SK-N-SH (cell line): ENCODE measurements at regions not wholly inside any gene's neighbourhood (a gene's known extent, or its start where the extent isn't known, plus 50 kb on each side); places are given as distances from the start of the nearest gene placed in this dataset.

Source experiments
- EP300 ChIP-seq, 2 experiments: IDR thresholded peaks; 2 replicates each; pipeline versions ENCODE4 v1.4.0 to v1.6.1; 2012; ENCODE audit warnings: borderline replicate concordance in 1 of 2, low read depth in 1 of 2, low read length in 1 of 2
- POLR2AphosphoS5 ChIP-seq: IDR thresholded peaks from 2 replicates; pipeline ENCODE4 v1.6.1; 2012; ENCODE audit warnings: low read depth, low read length
- SIN3A ChIP-seq: IDR thresholded peaks from 2 replicates; pipeline ENCODE4 v1.6.1; 2012; ENCODE audit warnings: low read depth, mild to moderate bottlenecking, low read length, moderate library complexity, borderline replicate concordance
- TF ChIP-seq, protein P1 (sequence below): fragments of 200-600 bp; sonication (generic); IDR thresholded peaks from 2 replicates; pipeline ENCODE4 v1.6.1; 2017; ENCODE audit warnings: antibody characterized with exemption, mild to moderate bottlenecking, moderate library complexity
- TF ChIP-seq, protein P2 (sequence below): fragments of 150-350 bp; IDR thresholded peaks from 2 replicates; pipeline ENCODE4 v1.6.1; 2017; ENCODE audit warnings: antibody characterized with exemption, low read length, low read depth, borderline replicate concordance
- TF ChIP-seq, protein P3 (sequence below): IDR thresholded peaks from 2 replicates; pipeline ENCODE4 v1.4.0; 2012; ENCODE audit warnings: low read depth

DNA sequence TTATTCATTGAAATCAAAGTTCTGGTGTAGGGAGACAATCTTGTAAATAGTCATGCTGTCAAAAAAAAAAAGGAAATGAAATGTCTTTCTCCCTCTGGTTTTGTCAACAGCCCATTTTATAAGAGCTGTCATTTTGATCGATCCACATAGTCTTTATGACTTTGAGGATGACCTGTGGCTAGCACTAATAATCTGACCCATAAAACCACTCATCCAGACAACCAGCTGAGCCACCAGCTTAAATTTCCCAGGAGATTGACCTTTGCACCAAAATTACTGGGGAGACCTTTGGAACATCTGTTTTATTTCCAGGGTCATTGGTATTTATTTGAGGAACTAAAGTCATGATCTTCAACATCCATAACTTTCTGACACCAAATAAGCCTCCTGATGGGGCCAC lies 98.5 kb upstream of the MME start:
- TF ChIP-seq, protein P1, sequence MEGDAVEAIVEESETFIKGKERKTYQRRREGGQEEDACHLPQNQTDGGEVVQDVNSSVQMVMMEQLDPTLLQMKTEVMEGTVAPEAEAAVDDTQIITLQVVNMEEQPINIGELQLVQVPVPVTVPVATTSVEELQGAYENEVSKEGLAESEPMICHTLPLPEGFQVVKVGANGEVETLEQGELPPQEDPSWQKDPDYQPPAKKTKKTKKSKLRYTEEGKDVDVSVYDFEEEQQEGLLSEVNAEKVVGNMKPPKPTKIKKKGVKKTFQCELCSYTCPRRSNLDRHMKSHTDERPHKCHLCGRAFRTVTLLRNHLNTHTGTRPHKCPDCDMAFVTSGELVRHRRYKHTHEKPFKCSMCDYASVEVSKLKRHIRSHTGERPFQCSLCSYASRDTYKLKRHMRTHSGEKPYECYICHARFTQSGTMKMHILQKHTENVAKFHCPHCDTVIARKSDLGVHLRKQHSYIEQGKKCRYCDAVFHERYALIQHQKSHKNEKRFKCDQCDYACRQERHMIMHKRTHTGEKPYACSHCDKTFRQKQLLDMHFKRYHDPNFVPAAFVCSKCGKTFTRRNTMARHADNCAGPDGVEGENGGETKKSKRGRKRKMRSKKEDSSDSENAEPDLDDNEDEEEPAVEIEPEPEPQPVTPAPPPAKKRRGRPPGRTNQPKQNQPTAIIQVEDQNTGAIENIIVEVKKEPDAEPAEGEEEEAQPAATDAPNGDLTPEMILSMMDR: no peak
- no peak for TF ChIP-seq SIN3A
- TF ChIP-seq POLR2AphosphoS5: no peak
- TF ChIP-seq, protein P2, sequence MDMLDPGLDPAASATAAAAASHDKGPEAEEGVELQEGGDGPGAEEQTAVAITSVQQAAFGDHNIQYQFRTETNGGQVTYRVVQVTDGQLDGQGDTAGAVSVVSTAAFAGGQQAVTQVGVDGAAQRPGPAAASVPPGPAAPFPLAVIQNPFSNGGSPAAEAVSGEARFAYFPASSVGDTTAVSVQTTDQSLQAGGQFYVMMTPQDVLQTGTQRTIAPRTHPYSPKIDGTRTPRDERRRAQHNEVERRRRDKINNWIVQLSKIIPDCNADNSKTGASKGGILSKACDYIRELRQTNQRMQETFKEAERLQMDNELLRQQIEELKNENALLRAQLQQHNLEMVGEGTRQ: no peak
- TF ChIP-seq, protein P3, sequence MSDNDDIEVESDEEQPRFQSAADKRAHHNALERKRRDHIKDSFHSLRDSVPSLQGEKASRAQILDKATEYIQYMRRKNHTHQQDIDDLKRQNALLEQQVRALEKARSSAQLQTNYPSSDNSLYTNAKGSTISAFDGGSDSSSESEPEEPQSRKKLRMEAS: no peak
- no peak for TF ChIP-seq EP300 (IDR thresholded peaks at IDR 0.05; ENCODE audit: borderline replicate concordance in 1 of 2, low read depth in 1 of 2, low read length in 1 of 2)
